GM21360 (cell line): ENCODE measurements at regions not wholly inside any gene's neighbourhood (a gene's known extent, or its start where the extent isn't known, plus 50 kb on each side); places are given as distances from the start of the nearest gene placed in this dataset.

ENCODE experiments used
- ATAC-seq: cut with Tn5 transposase; IDR thresholded peaks from one replicate; pipeline ENCODE4 v1.9.1; 2021; ENCODE audit warnings: mild to moderate bottlenecking, moderate library complexity; ENCODE audit not compliant: unreplicated experiment

GRCh38 chr13:48842316-48842715 is 133.4 kb upstream of the FNDC3A start:
- no peak for ATAC-seq

GRCh38 chr13:48843630-48844380 is 131.9 kb upstream of the FNDC3A start:
- no peak for ATAC-seq

- no peak for ATAC-seq
Measured at GRCh38 chr13:48844676-48845075, 131.0 kb upstream of the FNDC3A start.

- no peak for ATAC-seq
Measured at GRCh38 chr13:48849515-48849914, 126.2 kb upstream of the FNDC3A start.

- ATAC-seq, result no peak
Measured at GRCh38 chr13:48851707-48852106, 124.0 kb upstream of the FNDC3A start.

GRCh38 chr13:48852911-48853727 is 122.6 kb upstream of the FNDC3A start:
- ATAC-seq, result no peak

GRCh38 chr13:48853728-48854102 is 122.0 kb upstream of the FNDC3A start:
- no peak for ATAC-seq

GRCh38 chr13:48857576-48857975 is 118.1 kb upstream of the FNDC3A start:
- ATAC-seq, result no peak

GRCh38 chr13:48858122-48858902 is 117.4 kb upstream of the FNDC3A start:
- no peak for ATAC-seq

GRCh38 chr13:48859272-48860105 is 116.2 kb upstream of the FNDC3A start:
- ATAC-seq, result no peak

GRCh38 chr13:48860364-48860763 is 115.3 kb upstream of the FNDC3A start:
- no peak for ATAC-seq

GRCh38 chr13:48862572-48862971 is 113.1 kb upstream of the FNDC3A start:
- ATAC-seq, result no peak

- no peak for ATAC-seq
Measured at GRCh38 chr13:48864100-48864499, 111.6 kb upstream of the FNDC3A start.

- ATAC-seq, result no peak
Measured at GRCh38 chr13:48866249-48866648, 109.5 kb upstream of the FNDC3A start.

GRCh38 chr13:48873081-48873480 is 102.6 kb upstream of the FNDC3A start:
- no peak for ATAC-seq

GRCh38 chr13:48873587-48873986 is 102.1 kb upstream of the FNDC3A start:
- ATAC-seq, result no peak

GRCh38 chr13:48874165-48874564 is 101.5 kb upstream of the FNDC3A start:
- ATAC-seq, result no peak

GRCh38 chr13:48875047-48875446 is 100.7 kb upstream of the FNDC3A start:
- ATAC-seq, result no peak

GRCh38 chr13:48876289-48876688 is 99.4 kb upstream of the FNDC3A start:
- no peak for ATAC-seq

GRCh38 chr13:48879432-48879831 is 96.3 kb upstream of the FNDC3A start:
- ATAC-seq, result no peak

- ATAC-seq, result no peak
Measured at GRCh38 chr13:48879854-48880253, 95.9 kb upstream of the FNDC3A start.
